Cerebellar cortex (tissue), 1 donor: ENCODE measurements at regions not wholly inside any gene's neighbourhood (a gene's known extent, or its start where the extent isn't known, plus 50 kb on each side); places are given as distances from the start of the nearest gene placed in this dataset.
"Not testable (repeated sequence)": the region's sequence is repeated elsewhere in the genome, so short reads cannot be mapped to it uniquely, and the experiment has no call there.

Source experiments
- DNase-seq: peaks from one replicate; pipeline ENCODE4 v3.0.0-alpha.2; 2015; ENCODE audit warnings: low spot score

DNA sequence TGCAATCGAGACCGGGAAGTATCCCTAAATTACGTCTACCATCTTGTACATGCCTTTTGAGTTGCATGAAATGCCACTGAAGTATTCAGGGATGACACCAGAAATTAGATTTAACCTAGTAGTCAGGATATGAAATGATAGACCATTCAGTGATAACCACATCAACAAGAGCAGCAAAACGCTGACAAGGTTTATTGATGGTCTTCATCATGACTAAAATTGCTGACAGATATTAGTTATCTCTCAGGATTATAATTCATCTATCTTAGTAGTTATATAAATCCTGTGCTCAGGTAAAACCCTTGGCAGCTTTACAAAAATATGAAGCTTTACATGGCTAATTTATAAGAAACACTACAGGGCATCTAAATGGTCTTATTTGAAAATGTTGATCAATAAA lies 1104.7 kb downstream of the EFNA5 start:
- no peak for DNase-seq

DNA sequence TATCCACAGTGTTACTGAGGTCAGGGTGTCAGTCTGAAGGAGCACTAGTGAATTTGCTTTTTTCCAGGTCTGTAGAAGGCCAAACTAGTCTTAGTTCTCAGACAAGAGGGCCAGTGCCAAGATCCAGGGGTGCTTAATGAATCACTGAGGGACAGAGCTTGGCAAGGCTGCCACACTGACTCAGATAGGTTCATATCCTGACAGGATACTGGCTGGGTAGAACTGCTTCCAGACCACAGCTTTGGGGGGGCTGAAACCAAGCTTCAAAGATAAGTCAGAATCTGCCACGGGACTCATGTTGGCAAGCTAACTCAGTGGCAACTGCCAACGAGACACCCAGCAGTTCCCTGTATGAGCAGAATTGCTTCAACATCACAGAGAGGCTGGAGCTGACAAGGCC lies 1125.4 kb downstream of the EFNA5 start:
- DNase-seq: no peak

DNA sequence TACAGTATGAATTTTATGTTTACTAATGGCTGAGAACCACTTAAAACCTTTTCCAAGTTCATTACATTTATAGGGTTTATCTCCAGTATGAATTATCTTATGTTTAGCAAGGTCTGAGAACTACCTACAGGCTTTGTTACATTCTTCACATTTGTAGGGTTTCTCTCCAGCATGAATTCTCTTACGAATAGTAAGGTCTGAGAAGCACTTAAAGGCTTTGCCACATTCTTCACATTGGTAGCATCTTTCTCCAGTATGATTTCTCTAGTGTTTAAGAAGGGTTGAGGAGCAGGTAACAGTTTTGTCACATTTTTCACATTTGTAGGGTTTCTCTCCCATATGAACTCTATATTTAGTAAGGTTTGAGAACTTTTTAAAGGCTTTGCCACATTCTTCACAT lies 1127.4 kb downstream of the EFNA5 start:
- DNase-seq: no peak

DNA sequence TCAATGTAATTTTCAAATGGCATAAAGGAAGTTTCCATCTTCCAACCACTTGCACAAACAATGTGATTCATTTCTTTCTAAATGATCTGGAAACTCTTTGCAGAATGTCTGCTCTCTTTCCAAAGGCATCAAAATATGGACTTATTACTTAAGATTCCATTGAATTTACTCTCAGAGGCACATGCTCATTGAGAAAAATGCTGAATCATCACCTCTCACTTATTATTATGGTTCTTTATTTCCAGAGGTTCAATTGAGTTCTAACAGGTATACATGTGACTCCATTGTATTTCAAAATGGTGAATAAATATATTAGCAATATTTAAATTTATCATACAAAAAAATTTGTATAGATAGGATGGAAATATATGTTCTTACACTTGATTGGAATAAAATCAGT lies 1140.6 kb downstream of the EFNA5 start:
- DNase-seq: no peak

DNA sequence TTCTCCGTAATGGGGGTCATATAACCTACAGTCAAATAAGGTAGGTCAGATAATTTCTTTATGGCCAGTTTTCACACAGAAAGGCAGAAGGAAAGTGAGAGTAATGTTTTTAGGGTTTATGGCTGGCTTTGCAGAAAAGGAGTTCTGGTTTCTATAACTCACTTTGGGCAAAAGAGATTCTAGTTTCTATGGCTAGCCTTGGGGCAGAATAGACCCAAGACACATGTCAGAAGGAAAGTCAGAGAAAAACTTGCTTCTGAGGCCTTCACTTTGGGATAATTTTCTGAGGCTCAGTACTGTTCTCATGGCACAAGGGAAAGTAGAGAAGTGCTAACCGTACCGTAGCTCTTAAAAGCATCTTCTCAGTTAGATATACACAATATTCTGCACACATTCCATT lies 1145.3 kb downstream of the EFNA5 start:
- no peak for DNase-seq

DNA sequence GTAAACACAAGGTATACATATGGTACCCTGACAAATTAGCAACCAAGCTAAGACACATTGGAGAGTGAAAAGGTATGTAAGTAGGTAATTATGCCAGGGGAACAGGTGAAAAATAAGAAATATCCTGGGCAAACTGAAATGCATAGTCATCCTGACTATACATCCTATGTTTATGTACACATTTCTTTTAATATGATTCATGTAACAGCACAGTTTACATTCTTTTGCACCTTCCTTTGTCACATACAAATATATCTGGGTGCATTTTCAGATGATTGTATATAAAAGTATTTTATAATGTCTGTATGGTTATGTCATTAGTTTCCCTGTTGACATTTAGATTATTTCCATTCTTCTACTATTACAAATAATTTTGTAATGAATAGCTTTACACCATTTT lies 1146.9 kb downstream of the EFNA5 start:
- no peak for DNase-seq

DNA sequence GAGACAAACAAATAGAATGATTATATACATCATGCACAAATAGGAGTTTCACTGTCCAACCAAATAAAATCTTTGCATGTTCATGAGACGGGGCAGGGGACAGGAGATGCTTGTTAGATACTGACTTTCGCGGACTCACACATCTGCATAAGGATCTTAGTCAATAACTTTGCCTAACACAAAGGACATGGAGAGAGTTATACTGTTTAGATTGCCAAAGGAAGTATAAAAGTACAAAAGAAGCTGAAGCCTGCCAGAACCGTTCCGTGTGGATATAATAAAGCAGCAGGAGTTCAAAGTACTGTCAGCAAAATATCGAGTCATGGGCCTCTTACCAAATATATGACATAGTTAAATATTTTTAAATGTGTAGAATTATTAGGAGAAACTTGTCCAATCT lies 1148.4 kb downstream of the EFNA5 start:
- DNase-seq: no peak

DNA sequence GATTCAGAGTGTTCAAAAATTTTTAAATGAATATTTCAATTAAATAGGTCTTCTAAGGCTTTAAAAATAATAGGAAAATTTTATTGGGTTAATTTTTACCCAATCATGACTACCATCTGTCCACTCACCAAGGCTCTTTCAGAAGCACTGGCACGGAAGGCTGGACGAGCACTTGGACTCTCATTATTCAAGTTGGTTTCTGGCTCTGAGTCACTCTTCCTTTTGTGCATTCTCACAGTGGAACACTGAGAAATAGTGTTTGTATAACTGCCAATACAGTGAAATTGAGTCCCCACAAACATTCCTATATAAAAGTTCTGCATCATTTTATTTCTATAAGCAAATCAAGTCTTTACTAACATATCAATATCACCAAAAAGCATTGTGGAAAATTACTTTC lies 1149.0 kb downstream of the EFNA5 start:
- peak; percentile 5 for DNase-seq

DNA sequence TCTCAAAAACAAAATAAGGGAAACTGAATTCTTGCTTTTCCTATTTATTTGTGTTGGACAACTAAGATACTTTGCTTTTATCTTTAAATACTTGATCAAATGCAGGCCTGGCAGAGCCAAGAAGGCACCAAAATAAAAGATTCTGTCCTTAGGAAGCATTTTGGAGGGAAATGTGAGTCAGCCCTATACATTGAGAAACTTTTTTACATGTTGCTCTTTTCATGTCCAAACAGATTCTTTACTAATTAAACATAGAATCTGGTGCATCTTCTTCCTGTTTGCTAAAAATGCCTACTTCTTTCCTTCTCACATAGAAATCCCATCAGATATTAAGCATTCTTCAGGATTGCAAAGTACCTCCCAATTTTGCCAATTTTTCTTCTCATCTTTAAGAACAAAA lies 1160.4 kb downstream of the EFNA5 start:
- no peak for DNase-seq

DNA sequence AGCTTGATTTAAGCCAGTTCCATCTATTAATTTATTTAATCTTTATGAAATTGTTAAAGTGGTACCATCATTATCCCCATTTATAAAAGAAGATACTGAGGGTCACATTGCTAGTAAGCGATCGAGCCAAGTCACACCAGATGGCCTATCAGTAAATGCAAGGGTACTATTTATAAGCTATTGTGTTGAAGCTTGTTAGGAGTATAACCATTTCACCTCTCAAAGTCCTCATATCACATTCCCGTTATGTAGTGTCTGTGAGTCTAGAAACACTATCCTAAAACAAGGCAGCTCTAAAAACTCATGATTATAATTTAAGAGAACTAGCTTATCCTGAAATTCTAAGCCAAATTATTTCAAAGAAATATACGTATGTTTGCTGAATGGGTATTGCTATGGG lies 1161.8 kb downstream of the EFNA5 start:
- DNase-seq: no peak

DNA sequence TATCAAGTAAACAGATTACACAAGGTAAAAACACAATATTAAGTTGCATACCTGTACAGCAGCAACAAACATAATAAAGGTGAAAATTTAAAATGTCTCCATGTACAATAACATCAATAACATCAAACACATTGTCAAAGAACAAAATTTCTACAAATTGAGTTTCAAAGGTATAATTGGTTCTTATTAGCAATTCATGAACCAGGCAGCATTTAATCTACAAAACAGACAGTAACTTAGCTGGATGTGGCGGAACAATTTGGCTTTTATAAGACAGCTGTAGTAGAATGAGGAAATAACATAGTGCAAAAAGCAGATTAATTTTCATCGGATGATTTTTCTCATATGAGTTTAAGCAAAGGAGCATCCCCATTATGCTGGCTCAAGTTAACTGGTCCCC lies 1176.8 kb downstream of the EFNA5 start:
- DNase-seq: no peak

DNA sequence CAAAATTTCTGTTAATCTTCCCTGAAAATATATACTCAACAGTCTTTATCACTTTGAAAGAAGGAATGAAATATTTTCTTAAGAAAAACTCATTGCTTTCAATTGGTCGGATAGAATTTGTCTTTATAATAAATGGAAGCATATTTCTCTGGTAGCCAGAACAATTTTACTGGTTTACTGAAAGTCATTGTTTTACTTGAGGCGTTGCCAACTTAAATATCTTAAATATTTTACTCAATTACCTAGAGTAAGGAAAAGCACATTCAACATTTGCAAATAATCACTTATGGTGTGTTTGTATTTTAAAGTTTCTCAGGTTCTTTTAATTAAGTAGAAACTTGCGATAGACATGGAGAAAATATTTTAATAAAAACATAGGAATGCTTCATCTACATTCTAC lies 1181.7 kb downstream of the EFNA5 start:
- no peak for DNase-seq

DNA sequence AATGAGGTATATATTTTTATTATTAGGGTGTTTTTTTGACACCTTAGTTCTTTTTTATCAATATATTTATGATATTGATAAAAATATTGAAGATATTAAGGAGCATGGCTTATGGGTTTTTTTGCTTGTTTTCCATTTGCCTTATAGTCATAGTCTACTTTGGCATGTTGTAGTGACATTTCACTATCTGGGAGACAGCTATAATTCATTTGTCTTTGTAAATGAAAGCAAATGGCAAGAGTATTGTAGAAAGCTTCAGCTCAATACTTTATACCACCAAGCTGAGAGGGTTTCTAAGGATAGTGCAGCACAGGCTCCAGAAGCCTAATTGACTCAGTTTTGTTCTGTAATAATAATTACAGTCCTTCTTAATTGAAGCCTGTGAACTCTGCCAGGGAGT lies 1182.3 kb downstream of the EFNA5 start:
- DNase-seq: no peak

DNA sequence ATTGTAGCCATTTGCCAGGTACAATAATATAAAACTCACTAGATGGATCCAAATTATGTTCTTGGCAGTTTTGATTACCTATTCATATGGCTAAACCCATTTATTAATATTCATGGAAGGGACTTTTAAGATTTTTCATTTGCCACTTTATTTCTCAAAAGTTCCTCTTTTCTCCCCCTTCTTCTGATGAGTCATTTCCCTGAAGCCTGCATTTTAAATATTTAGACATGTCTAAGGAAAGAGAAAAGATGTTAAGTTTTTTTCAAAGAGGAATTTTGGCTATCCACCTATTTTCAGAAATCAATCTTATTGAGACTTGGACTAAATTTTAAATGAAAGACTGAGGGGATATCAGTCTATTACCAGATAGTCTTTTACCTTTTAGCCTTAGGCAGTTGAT lies 1189.4 kb downstream of the EFNA5 start:
- DNase-seq: no peak

DNA sequence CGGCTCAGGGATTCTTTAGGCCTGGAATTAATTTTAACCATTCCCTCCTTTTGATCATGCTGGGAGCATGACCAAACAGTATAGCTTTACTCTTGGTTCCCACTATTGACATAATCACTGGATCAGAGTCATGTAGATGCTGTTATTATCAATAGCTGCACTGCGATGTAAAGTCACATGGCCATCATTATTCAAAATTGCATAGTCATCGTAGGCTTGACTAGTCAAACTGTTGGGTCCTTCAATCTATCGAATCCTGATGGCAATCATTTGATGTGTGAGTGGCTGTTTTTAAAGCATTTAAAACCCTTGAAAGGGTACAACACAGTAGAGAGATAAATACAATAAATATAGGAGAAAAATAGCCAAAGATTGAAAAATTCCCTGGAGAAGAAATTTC lies 1194.1 kb downstream of the EFNA5 start:
- DNase-seq: no peak

DNA sequence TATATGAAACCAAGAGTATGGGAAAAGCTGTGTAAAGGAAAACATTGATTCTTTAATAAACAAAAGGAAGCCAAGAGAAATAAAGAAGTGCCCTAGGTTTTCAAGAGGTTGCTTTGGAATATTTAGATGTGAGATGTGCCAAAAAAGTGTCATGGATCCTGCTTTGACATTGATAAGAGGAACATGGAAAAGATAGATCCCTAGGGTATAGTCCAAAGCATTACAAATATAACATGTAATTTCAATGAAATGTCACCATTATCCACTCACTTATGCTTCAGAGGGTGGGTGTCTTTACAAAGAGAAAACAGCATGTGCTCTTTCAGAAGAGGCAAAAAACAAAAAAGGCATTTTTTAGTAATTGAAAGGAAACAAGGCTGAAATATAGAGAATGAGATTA lies 1196.7 kb downstream of the EFNA5 start:
- no peak for DNase-seq

DNA sequence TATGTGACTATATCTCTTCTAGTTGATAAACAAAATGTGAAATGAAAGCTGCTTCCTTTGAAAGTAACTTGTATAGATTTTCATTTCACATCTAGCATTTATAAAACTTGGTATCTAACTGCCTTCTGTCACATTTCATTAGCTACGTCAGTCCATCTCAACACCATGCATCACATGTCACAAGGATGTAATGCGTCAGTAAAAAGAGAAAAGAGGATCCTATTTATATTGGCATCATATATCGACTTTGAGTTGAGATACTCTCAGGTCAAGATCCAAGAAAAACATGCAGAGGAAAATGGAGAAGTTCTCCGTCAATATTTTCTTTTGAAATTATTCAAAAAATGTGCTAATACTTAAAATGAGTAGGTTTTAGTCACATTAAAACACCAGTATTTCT lies 1211.2 kb downstream of the EFNA5 start:
- no peak for DNase-seq

DNA sequence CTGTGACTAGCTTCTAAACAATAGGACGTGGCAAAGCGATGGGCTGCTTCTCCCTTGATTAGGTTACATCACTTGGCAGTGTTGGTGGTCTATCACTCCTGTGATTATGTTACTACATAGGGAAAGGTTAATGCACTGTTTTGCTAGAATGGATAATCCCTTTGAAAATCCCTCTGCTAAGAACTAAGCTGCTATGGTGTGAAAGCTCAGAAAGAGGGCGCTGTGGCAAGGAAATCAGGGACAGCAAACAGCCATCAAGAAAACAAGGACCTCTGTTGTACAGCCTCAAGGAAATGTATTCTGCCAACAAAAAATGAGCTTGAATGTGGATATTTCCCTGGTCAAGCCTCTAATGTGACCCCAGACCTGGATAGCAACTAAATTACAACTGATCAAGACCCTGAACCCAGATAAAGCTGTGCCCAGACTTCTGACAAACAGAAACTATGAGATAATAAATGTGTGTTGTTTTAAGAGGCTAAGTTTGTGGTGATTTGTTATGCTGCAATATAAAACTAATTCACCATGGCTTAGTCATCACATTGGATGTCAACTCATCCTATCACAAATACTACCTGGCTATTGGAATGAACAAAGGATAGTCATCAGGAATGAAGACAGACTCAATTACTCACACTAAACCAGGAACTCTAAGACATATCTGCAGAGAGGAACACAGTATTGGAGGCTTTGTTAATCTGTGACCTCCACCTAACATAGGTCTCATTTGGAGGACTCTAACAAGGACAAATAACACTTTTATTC lies 1215.9 kb downstream of the EFNA5 start:
- peak; percentile 45 for DNase-seq

DNA sequence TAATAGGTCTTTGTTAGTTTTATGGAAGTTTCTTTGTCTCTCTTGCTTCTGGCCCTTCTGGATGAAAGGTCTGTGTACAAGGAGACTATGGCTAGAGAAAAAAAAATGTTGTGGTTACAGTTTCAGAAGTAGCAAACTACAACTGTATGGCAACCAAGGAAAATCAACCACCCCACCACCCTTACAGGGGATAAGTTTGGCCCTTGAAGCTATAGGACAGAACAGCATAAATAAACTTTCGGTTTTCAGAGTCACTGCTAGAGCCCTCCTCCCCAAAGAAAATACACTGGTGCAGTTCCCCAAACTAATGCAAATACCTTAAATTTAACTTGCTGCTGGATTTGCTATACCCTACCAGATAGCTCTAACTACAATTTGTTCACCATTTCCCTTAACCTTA lies 1216.7 kb downstream of the EFNA5 start:
- no peak for DNase-seq

DNA sequence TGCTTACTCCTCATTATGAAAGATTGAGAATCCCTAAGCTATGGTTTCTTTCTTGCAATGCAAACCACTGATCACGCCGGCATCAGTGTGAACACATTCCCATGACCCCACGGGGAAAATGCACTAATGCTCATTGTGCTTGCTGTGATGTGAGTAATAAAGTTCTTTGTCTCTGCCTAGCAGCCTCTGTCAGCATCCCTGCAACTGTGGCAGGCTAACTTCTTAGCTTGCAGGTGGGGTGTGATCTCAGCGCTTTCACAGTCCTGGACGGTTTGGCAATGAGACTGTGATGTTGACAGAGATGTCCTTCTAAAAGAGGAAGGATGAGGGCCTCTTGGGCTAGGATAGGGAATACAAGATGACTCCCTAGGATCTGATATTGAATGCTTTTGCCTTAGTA lies 1218.7 kb downstream of the EFNA5 start:
- no peak for DNase-seq

DNA sequence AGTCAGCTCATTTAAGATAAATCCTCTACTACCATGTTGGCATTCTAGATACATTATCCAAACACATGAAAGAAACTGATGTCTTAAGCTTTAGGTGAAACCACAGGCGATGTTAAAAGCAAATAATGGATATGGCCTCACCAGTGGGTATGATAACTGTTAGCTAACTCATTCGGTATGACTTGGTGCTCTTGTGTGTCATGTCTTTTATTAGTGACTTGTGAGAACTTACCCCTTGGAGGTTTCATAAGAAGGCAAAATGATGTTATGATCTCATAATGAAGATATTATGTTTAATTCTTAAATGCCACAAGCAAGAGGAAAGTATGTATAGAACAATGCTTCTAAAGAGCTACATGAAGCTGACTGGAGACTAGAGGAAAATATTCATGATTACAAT lies 1227.0 kb downstream of the EFNA5 start:
- no peak for DNase-seq

DNA sequence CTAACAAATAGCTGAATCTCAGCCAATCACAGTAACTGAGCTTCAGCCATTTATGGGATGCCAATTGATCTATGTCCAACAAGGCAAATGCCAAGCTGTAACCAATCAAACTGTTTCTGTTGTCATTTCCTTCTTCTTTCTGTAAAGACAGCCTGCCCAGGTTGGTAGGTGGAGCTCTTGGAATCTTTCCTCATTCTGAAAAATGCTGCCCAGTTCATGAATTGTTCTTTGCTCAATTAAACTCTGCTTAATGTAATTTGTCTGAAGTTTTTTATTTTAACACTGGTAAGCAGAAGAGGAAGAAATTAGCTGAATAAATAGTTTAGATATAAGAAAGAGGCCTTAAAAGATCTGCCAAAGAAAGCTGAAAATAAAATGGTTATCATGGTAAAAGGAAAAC lies 1235.6 kb downstream of the EFNA5 start:
- no peak for DNase-seq

DNA sequence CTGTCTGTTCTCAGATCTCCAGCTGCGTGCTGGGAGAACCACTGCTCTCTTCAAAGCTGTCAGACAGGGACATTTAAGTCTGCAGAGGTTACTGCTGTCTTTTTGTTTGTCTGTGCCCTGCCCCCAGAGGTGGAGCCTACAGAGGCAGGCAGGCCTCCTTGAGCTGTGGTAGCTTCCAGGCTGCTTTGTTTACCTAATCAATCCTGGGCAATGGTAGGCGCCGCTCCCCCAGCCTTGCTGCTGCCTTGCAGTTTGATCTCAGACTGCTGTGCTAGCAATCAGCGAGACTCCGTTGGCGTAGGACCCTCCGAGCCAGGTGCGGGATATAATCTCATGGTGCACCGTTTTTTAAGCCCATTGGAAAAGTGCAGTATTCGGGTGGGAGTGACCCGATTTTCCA lies 1240.0 kb downstream of the EFNA5 start:
- not testable (repeated sequence) for DNase-seq

DNA sequence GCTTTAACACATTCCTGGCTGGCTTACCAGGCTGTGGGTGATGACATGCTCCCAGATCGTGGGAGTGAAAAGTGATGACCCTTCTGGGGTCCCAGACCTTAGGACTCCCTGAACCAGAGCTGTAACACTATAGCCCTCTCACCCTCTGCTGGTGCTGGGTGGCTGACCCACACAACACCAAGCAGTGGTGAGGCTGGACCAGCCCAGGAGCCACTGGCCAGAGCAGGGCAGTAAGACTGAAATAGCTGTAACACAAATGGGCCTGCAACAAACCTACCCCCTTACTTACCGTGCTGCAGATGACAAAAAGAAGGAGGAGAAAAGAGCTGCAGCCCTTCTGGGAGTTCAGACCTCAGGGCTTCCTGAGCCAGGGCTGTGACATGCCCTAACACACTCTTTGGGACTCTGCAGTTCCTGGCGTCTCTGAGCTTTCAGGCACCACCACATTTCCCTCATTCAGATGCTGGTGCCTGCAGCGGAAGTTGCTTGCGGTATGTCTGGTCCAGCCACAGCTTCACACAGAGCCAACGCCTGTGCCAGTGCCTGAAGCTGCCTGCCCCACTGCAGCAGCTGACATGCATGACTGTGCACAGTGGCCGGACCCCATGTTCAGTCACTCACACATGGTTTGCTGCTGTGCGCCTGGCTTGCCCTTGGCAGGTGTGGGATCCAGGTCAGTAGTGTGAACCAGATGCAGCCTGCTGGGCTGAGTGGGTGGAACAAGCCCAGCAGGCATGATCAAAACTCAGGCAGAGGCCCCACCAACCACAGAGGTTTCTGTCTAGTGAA lies 1247.4 kb downstream of the EFNA5 start:
- DNase-seq: no peak
